Duodenal mucosa (tissue), 2 donors: ENCODE measurements at regions not wholly inside any gene's neighbourhood (a gene's known extent, or its start where the extent isn't known, plus 50 kb on each side); places are given as distances from the start of the nearest gene placed in this dataset.
"Not testable (repeated sequence)": the region's sequence is repeated elsewhere in the genome, so short reads cannot be mapped to it uniquely, and the experiment has no call there.

Experiments used
- H3K27ac ChIP-seq: one replicate; pipeline ENCODE4 v1.7.0; 2013; ENCODE audit warnings: low read depth, low read length
- H3K27me3 ChIP-seq, 2 donors: one replicate each; pipeline ENCODE4 v1.7.0; 2013; ENCODE audit warnings: low read length in 2 of 2, control low read depth in 1 of 2; ENCODE audit not compliant: insufficient read depth in 2 of 2, control insufficient read depth in 1 of 2
- H3K36me3 ChIP-seq, 2 donors: one replicate each; pipeline ENCODE4 v1.7.0; 2013; ENCODE audit warnings: low read length in 2 of 2, control low read depth in 1 of 2; ENCODE audit not compliant: insufficient read depth in 2 of 2, control insufficient read depth in 1 of 2
- H3K4me1 ChIP-seq, 2 donors: one replicate each; pipeline ENCODE4 v1.7.0; 2013; ENCODE audit warnings: low read length in 2 of 2, control low read depth in 1 of 2; ENCODE audit not compliant: insufficient read depth in 2 of 2, control insufficient read depth in 1 of 2
- H3K4me3 ChIP-seq, 2 donors: one replicate each; pipeline ENCODE4 v1.7.0; 2013; ENCODE audit warnings: low read length in 2 of 2, low read depth in 1 of 2
- H3K9ac ChIP-seq, 2 donors: one replicate each; pipeline ENCODE4 v1.7.0; 2013; ENCODE audit warnings: low read length in 2 of 2, low read depth in 1 of 2
- H3K9me3 ChIP-seq, 2 donors: one replicate each; pipeline ENCODE4 v1.7.0; 2013; ENCODE audit warnings: low read length in 2 of 2, control low read depth in 1 of 2; ENCODE audit not compliant: control insufficient read depth in 1 of 2

GRCh38 chr2:111496176-111496575 is 375.5 kb downstream of the BCL2L11 start:
- H3K36me3 ChIP-seq, H3K9me3 ChIP-seq, H3K4me3 ChIP-seq, H3K4me1 ChIP-seq, H3K9ac ChIP-seq, H3K27ac ChIP-seq, H3K27me3 ChIP-seq: not testable (repeated sequence)

DNA sequence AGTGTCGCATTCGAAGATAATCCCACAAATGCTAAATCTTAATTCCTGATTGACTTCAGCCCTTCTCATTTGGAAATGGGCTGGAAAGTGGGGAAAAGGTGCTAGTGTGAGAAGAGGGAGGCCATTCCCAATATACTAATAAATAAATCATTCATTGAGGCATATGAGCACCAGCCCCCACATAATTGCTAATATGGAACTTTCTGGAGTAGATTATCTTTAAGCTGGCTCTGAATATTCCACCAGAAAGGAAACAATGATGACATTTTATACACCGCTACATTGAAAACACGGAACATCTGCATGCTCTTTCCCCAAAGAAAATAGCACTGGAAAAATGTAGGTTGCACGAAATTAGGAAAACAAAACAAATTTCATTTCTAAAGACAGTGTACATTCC is 376.1 kb downstream of the BCL2L11 start:
- not testable (repeated sequence) for H3K4me1 ChIP-seq, H3K36me3 ChIP-seq, H3K27me3 ChIP-seq, H3K9ac ChIP-seq, H3K9me3 ChIP-seq, H3K4me3 ChIP-seq, H3K27ac ChIP-seq

GRCh38 chr2:111497270-111497669 is 376.6 kb downstream of the BCL2L11 start:
- not testable (repeated sequence) for H3K4me3 ChIP-seq, H3K4me1 ChIP-seq, H3K36me3 ChIP-seq, H3K9me3 ChIP-seq, H3K9ac ChIP-seq, H3K27ac ChIP-seq, H3K27me3 ChIP-seq

DNA sequence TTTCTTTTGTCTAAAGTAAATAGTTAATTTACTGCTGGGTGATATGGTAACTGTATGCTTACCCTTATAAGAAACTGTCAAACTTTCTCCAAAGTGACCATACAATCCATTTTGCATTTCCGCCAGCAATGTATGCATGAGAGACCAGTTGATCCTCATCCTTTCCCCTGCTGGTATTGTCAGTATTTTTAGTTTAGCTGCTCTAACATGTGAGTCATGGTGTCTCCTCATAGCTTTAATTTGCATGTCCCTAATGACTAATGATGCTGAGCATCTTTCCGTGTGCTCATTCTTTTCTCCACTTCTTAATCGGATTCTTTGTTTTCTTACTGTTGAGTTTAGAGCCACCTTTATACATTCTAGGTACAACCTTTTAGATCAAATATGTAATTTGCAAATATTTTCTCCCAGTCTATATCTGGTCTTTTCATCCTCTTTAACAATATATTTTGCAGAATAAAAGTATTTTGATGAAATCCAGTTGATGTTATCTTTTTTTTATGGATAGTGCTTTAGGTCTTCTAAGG is 379.9 kb downstream of the BCL2L11 start:
- not testable (repeated sequence) for H3K4me1 ChIP-seq, H3K27me3 ChIP-seq, H3K9ac ChIP-seq, H3K4me3 ChIP-seq, H3K9me3 ChIP-seq, H3K36me3 ChIP-seq, H3K27ac ChIP-seq

DNA sequence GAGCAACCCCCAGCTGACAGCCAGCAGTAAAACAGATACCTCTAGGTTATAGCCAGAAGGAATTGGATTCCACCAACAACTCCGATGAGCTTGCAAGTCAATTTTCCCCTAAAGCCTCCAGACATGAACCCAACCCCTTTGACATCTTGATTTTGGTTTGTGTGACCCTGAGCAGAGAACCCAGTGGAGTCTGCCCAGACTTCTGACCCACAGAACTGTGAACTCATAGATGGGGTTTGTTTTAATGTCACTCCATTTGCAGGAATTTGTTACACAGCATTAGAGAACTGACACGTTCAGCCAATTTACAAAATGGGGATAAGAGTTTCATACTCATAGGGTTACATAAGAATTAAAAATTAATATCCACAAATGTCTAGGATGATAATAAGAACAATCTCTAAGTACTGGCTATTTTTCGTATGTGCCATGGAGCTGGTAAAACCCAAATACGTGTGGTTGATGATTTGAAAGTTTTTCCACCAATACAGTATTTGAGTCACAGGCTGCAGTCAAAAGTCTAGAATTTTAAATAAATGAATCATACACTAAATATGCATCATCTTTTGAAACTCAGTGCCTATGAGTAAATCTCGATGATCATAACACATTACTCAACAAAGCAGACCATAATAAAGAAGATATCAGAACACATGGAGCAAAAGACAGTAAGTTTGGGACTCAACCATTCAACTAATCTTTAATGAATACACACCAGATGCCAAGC is 380.0 kb downstream of the ANAPC1 start:
- not testable (repeated sequence) for H3K9ac ChIP-seq, H3K36me3 ChIP-seq, H3K27ac ChIP-seq, H3K4me1 ChIP-seq, H3K9me3 ChIP-seq, H3K4me3 ChIP-seq, H3K27me3 ChIP-seq

DNA sequence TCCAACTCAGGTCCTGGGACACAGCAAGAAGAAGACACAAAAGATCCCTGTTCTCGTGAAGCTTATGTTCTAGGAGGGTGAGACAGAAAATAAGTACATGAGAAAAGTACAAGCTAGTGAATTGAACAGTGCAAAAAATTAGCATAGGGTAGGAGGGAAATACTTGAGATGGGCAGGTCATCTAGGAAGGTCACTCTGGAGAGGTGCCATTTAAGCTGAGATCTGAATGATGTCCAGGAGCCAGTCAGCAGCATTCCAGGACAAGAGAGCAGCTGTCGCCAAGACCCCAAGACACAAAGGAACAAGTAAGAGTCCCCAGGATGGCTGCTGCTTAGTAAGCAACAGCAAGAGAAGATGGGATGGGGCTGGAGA is 379.4 kb downstream of the ANAPC1 start:
- not testable (repeated sequence) for H3K4me1 ChIP-seq, H3K36me3 ChIP-seq, H3K4me3 ChIP-seq, H3K9me3 ChIP-seq, H3K9ac ChIP-seq, H3K27ac ChIP-seq, H3K27me3 ChIP-seq

- H3K27me3 ChIP-seq, H3K9ac ChIP-seq, H3K4me1 ChIP-seq, H3K4me3 ChIP-seq, H3K27ac ChIP-seq, H3K36me3 ChIP-seq, H3K9me3 ChIP-seq: not testable (repeated sequence)
These were observed 378.7 kb downstream of the ANAPC1 start for GRCh38 chr2:111505267-111505666.

DNA sequence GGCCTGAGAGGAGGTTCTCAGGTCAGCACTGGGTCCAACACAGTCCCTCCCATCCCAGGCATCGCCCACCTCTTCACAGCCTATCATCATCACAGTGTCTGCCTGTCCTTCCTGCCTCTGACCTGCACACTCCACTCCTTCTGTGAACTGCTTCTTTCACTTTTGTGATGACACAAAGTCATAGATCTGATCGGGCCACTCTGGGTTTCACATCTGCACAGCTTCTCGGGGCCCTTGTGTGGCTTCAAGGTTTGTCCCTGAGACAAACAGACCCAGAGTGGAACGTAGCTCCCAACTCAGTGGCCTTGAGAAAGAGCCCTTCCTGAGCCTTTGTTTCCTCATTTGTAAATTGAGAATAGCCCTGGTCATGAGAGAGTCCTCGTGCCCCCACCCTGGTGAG is 377.1 kb downstream of the ANAPC1 start:
- H3K9ac ChIP-seq, H3K4me3 ChIP-seq, H3K27me3 ChIP-seq, H3K27ac ChIP-seq, H3K36me3 ChIP-seq, H3K9me3 ChIP-seq, H3K4me1 ChIP-seq: not testable (repeated sequence)

GRCh38 chr2:111509225-111509869 is 374.6 kb downstream of the ANAPC1 start:
- H3K27me3 ChIP-seq, H3K27ac ChIP-seq, H3K4me3 ChIP-seq, H3K9me3 ChIP-seq, H3K36me3 ChIP-seq, H3K4me1 ChIP-seq, H3K9ac ChIP-seq: not testable (repeated sequence)

GRCh38 chr2:111510384-111510783 is 373.6 kb downstream of the ANAPC1 start:
- H3K36me3 ChIP-seq, H3K4me3 ChIP-seq, H3K9me3 ChIP-seq, H3K27me3 ChIP-seq, H3K27ac ChIP-seq, H3K4me1 ChIP-seq, H3K9ac ChIP-seq: not testable (repeated sequence)
